ENCODE measurements at regions not wholly inside any gene's neighbourhood (a gene's known extent, or its start where the extent isn't known, plus 50 kb on each side); places are given as distances from the start of the nearest gene placed in this dataset.
"Not testable (repeated sequence)": the region's sequence is repeated elsewhere in the genome, so short reads cannot be mapped to it uniquely, and the experiment has no call there.

GRCh38 chr6:144936764-144937163, 651.6 kb downstream of the UTRN start:
- no peak for DNase-seq

GRCh38 chr6:144939921-144940320, 654.8 kb downstream of the UTRN start:
- no peak for DNase-seq

- no peak for DNase-seq
Observed at GRCh38 chr6:144944106-144944505, 659.0 kb downstream of the UTRN start.

- no peak for DNase-seq
Observed at GRCh38 chr6:144947398-144947976, 662.4 kb downstream of the UTRN start.

- no peak for DNase-seq
Observed at GRCh38 chr6:144951730-144952437, 666.7 kb downstream of the UTRN start.

GRCh38 chr6:144952456-144953240, 667.5 kb downstream of the UTRN start:
- no peak for DNase-seq

GRCh38 chr6:144953552-144954240, 668.6 kb downstream of the UTRN start:
- no peak for DNase-seq

GRCh38 chr6:144954241-144954556, 669.1 kb downstream of the UTRN start:
- DNase-seq = no peak

GRCh38 chr6:144955392-144955791, 670.3 kb downstream of the UTRN start:
- no peak for DNase-seq

- no peak for DNase-seq
Observed at GRCh38 chr6:144955859-144956258, 670.7 kb downstream of the UTRN start.

GRCh38 chr6:144956697-144957096, 671.6 kb downstream of the UTRN start:
- not testable (repeated sequence) for DNase-seq

GRCh38 chr6:144957236-144957937, 672.3 kb downstream of the UTRN start:
- no peak for DNase-seq

GRCh38 chr6:144969154-144969553, 684.0 kb downstream of the UTRN start:
- no peak for DNase-seq

- no peak for DNase-seq
Observed at GRCh38 chr6:144969602-144970272, 684.6 kb downstream of the UTRN start.

- DNase-seq = not testable (repeated sequence)
Observed at GRCh38 chr6:144977250-144977864, 692.2 kb downstream of the UTRN start.

GRCh38 chr6:144978208-144978607, 693.1 kb downstream of the UTRN start:
- DNase-seq = no peak

- DNase-seq = no peak
Observed at GRCh38 chr6:144986271-144986670, 701.1 kb downstream of the UTRN start.

- DNase-seq = no peak
Observed at GRCh38 chr6:144989319-144990107, 704.4 kb downstream of the UTRN start.

- DNase-seq = no peak
Observed at GRCh38 chr6:144990784-144991183, 705.6 kb downstream of the UTRN start.

- DNase-seq = no peak
Observed at GRCh38 chr6:144993870-144994269, 708.7 kb downstream of the UTRN start.

- DNase-seq = no peak
Observed at GRCh38 chr6:144997996-144998395, 712.9 kb downstream of the UTRN start.

Data from activated gamma-delta T cell treated with Interleukin-2 at 50 U/mL for 16 hours (primary cell).